ENCODE measurements at regions not wholly inside any gene's neighbourhood (a gene's known extent, or its start where the extent isn't known, plus 50 kb on each side); places are given as distances from the start of the nearest gene placed in this dataset.

GRCh38 chr1:10877894-10878293 lies 81.4 kb upstream of the CASZ1 start:
- Histone ChIP-seq H3K14ac (ENCODE audit: insufficient read length) (no peak overlapping the region), H3K79me2 (ENCODE audit: control insufficient read depth in 1 of 2, insufficient read depth in 2 of 2, low read length in 2 of 2) (no peaks in the 10 kb centered on the region), H3K4ac (replicated peaks; ENCODE audit: insufficient read length, low read depth, low read length) (no peak overlapping the region), H4K91ac (replicated peaks; ENCODE audit: insufficient read length, low read length) (no peak overlapping the region), H3K56ac (replicated peaks; ENCODE audit: insufficient read length, low read depth, low read length) (no peak overlapping the region), H2BK12ac (ENCODE audit: low read depth, low read length) (no peak overlapping the region), H2BK15ac (ENCODE audit: low read length) (no peak overlapping the region), H3K79me1 (ENCODE audit: low read depth, low read length) (no peaks in the 10 kb centered on the region), H3K27me3 (replicated peaks in 1 of 4; ENCODE audit: control insufficient read depth in 3 of 4, extremely low read depth in 1 of 4, insufficient read depth in 3 of 4, low read length in 3 of 4) (no peaks in the 10 kb centered on the region), H3K4me3 (ENCODE audit: extremely low read depth in 1 of 4, insufficient read depth in 2 of 4, low read depth in 3 of 4, low read length in 4 of 4) (no peak overlapping the region), H3K9ac (replicated peaks in 1 of 4; ENCODE audit: extremely low read depth in 1 of 4, low read depth in 3 of 4, low read length in 3 of 4) (no peak overlapping the region), H2BK120ac (replicated peaks; ENCODE audit: low read depth, low read length) (no peak overlapping the region), H3K27ac (ENCODE audit: low read depth, low read length) (no peak overlapping the region), H3K23me2 (ENCODE audit: low read depth, low read length) (no peaks in the 10 kb centered on the region), H4K8ac (ENCODE audit: extremely low read depth, insufficient read depth, low read length) (no peak overlapping the region), H2AK5ac (ENCODE audit: low read depth, low read length) (no peak overlapping the region), H3K4me2 (ENCODE audit: insufficient read depth in 1 of 2, low read depth in 2 of 2, low read length in 2 of 2) (no peak overlapping the region), H2AFZ (ENCODE audit: low read length) (no peak overlapping the region), H4K20me1 (replicated peaks in 1 of 2; ENCODE audit: control insufficient read depth in 1 of 2, insufficient read depth in 2 of 2, low read length in 2 of 2) (peaks cover 0 to 2% of the 10 kb centered on the region in 2 experiments), H4K5ac (ENCODE audit: insufficient read length, low read depth, low read length) (no peak overlapping the region), H2BK5ac (ENCODE audit: low read depth, low read length) (no peak overlapping the region), H3K4me1 (replicated peaks in 1 of 4; ENCODE audit: control insufficient read depth in 3 of 4, insufficient read depth in 4 of 4, low read length in 3 of 4) (no peaks in the 10 kb centered on the region), H3K18ac (ENCODE audit: extremely low read depth, low read length) (no peak overlapping the region), H2BK20ac (ENCODE audit: low read length) (no peak overlapping the region), H3K36me3 (ENCODE audit: control insufficient read depth in 2 of 4, insufficient read depth in 4 of 4, low read length in 3 of 4) (no peaks in the 10 kb centered on the region), H3K23ac (ENCODE audit: insufficient read length) (no peak overlapping the region), H3K9me3 (ENCODE audit: insufficient read depth in 2 of 2, low read depth in 1 of 2, low read length in 1 of 2) (no peaks in the 10 kb centered on the region)
- WGBS, 2 experiments (ENCODE audit: extremely low coverage in 1 of 2, insufficient coverage in 1 of 2, insufficient read length in 1 of 2, insufficient replicate concordance in 2 of 2, low coverage in 1 of 2, low lambda C conversion rate in 2 of 2, missing lambda C conversion rate in 1 of 2), result 79% methylated on average over 9 of the region's 9 CpGs; no CpG with 5 or more reads in 1 of the 2 experiments
- ChIA-PET POLR2A (ENCODE audit: partially characterized antibody) (interaction anchor here (1.2 to 1.6 kb wide), 2 partner anchors 8 to 199 kb away, joined by 3 read pairs; no protein-coding TSS in a partner anchor), CTCF (ENCODE audit: partially characterized antibody) (interaction anchor here (0.8 to 2.8 kb wide), 11 partner anchors 9 to 364 kb away, joined by 3 to 10 read pairs (median 4); no protein-coding TSS in a partner anchor)
- FAIRE-seq, result no peak
- no peak for DNase-seq (ENCODE audit: low read depth in 1 of 2, low spot score in 2 of 2)
- TF ChIP-seq ATF2 (IDR thresholded peaks at IDR 0.05; ENCODE audit: low read length) (no peak), FOSL1 (IDR thresholded peaks at IDR 0.05; ENCODE audit: insufficient read depth, low read depth, low read length) (no peak), EP300 (IDR thresholded peaks at IDR 0.05; ENCODE audit: borderline replicate concordance in 1 of 2, low read depth in 2 of 2, low read length in 2 of 2) (no peak), JUND (IDR thresholded peaks at IDR 0.05; ENCODE audit: low read length) (no peak), EGR1 (IDR thresholded peaks at IDR 0.05; ENCODE audit: borderline replicate concordance, low read depth, low read length) (no peak), NANOG (IDR thresholded peaks at IDR 0.05; ENCODE audit: insufficient read depth, low read depth, low read length, poor library complexity, severe bottlenecking) (no peak), POU5F1 (IDR thresholded peaks at IDR 0.05; ENCODE audit: low read depth, low read length) (no peak), PHF8 (conservative IDR thresholded peaks at IDR 0.05; ENCODE audit: low read depth, low read length) (no peak), GABPA (IDR thresholded peaks at IDR 0.05; ENCODE audit: borderline replicate concordance, insufficient read depth, low read length) (no peak), RFX5 (IDR thresholded peaks at IDR 0.05; ENCODE audit: borderline replicate concordance, low read depth, low read length) (no peak)

Data from H1 (cell line).